ENCODE measurements at regions not wholly inside any gene's neighbourhood (a gene's known extent, or its start where the extent isn't known, plus 50 kb on each side); places are given as distances from the start of the nearest gene placed in this dataset.

DNA sequence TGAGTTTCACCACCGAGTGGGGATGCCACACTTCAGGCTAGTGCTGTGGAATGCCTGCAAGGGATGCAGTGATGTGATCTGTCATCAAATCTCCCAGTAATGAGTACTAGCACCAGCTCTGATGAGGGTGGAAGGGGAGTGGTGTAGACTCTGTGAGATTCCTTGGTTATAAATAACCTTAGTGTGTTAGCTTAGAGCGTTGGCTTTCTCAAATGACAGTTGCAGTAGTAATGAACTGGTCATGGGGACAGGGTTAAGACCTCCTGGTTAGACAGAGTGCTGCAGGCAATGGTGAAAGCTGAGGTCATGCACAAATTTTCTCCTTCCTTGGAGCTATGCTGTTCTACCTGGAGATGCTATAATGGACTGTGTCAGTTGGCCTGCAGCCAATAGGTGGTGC, 1063.4 kb upstream of the CRIM1 start:
- Histone ChIP-seq H3K4me3 (no peak overlapping the region), H3K27me3 (replicated peaks; ENCODE audit: insufficient read depth) (no peaks in the 10 kb centered on the region), H3K4me1 (replicated peaks) (no peaks in the 10 kb centered on the region), H3K27ac (no peak overlapping the region), H3K36me3 (no peaks in the 10 kb centered on the region), H3K9me3 (no peaks in the 10 kb centered on the region)
- DNase-seq (ENCODE audit: low spot score) = no peak
- WGBS = 67% methylated on average over 2 of the region's 2 CpGs
- intact Hi-C loops (cut with DNase I) = no loop called here
- TF ChIP-seq, protein P1, sequence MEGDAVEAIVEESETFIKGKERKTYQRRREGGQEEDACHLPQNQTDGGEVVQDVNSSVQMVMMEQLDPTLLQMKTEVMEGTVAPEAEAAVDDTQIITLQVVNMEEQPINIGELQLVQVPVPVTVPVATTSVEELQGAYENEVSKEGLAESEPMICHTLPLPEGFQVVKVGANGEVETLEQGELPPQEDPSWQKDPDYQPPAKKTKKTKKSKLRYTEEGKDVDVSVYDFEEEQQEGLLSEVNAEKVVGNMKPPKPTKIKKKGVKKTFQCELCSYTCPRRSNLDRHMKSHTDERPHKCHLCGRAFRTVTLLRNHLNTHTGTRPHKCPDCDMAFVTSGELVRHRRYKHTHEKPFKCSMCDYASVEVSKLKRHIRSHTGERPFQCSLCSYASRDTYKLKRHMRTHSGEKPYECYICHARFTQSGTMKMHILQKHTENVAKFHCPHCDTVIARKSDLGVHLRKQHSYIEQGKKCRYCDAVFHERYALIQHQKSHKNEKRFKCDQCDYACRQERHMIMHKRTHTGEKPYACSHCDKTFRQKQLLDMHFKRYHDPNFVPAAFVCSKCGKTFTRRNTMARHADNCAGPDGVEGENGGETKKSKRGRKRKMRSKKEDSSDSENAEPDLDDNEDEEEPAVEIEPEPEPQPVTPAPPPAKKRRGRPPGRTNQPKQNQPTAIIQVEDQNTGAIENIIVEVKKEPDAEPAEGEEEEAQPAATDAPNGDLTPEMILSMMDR (IDR thresholded peaks at IDR 0.05) = no peak
- TF ChIP-seq POLR2AphosphoS5 (IDR thresholded peaks at IDR 0.05) (no peak), POLR2A (IDR thresholded peaks at IDR 0.05) (no peak)

DNA sequence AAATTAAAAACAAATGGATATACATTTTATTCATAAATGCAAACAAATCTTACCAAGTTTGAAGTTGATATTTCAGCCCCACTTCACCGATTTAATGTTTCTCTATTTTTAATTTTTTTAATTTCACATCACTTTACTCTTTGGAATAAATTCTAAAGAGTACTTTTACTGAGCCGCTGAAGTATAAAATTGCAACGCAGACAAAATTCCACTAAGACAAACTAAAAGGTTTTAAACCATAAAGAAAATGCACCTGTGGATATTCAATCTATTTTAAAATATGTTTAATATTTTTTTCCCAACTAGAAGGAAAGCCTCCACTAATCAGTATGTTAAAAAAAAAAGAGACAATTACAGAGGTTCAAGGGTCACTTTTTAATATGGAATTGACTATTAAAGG, 1073.9 kb upstream of the CRIM1 start:
- intact Hi-C loops (cut with DNase I) = no loop called here
- no peak overlapping the region for H3K27ac ChIP-seq
- no peak for DNase-seq (ENCODE audit: low spot score)
- H3K4me3 ChIP-seq = no peak overlapping the region
- no peaks in the 10 kb centered on the region for H3K36me3 ChIP-seq
- TF ChIP-seq, protein P1 (IDR thresholded peaks at IDR 0.05) = no peak
- TF ChIP-seq POLR2AphosphoS5 (IDR thresholded peaks at IDR 0.05) (no peak), POLR2A (IDR thresholded peaks at IDR 0.05) (no peak)
- WGBS = 95% methylated on average over 3 of the region's 3 CpGs
- H3K9me3 ChIP-seq = no peaks in the 10 kb centered on the region
- H3K4me1 ChIP-seq (replicated peaks) = no peaks in the 10 kb centered on the region
- no peaks in the 10 kb centered on the region for H3K27me3 ChIP-seq (replicated peaks; ENCODE audit: insufficient read depth)

DNA sequence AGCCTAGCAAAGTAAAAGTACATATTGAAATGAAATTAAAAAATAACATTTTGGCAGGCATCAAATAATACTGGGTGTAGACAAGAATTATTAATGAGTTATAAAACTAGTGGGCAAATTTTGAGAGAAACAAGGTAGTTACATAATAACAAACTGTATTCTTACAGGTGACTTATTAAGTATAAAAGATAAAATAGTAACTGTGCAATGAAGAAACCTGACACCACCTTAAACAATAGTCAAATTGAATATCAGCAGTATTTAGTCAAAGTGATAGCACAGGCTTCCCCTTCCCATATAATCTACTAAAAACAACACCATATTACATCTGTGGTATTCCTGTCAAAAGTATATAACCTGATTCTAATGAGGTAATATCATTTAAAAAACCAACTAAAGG, 1099.8 kb upstream of the CRIM1 start:
- TF ChIP-seq, protein P1 (IDR thresholded peaks at IDR 0.05) = no peak
- no peak for TF ChIP-seq POLR2A (IDR thresholded peaks at IDR 0.05)
- no peak for TF ChIP-seq POLR2AphosphoS5 (IDR thresholded peaks at IDR 0.05)
- H3K4me3 ChIP-seq = no peak overlapping the region
- no peaks in the 10 kb centered on the region for H3K36me3 ChIP-seq
- intact Hi-C loops (cut with DNase I) = no loop called here
- H3K27ac ChIP-seq = no peak overlapping the region
- no peaks in the 10 kb centered on the region for H3K4me1 ChIP-seq (replicated peaks)
- H3K9me3 ChIP-seq = no peaks in the 10 kb centered on the region
- H3K27me3 ChIP-seq (replicated peaks; ENCODE audit: insufficient read depth) = no peaks in the 10 kb centered on the region
- DNase-seq (ENCODE audit: low spot score) = no peak

DNA sequence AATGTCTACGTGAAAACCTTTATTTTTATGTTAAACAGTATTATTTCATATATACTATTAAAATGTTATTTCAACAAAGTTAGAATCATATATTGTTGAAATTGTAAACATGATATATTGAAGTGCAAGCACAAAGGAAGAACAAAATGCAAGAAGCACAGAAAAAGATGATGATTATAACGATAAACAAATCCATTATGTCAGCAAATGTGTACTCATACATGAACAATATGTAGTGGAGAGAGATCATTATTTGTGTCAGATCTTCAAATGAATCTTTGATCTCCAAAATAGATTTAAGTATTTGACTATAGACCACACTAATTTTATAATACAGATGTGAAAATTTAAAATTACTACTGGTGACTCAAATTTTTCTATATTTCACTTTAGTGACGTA, 1104.4 kb upstream of the CRIM1 start:
- Histone ChIP-seq H3K27ac (no peak overlapping the region), H3K4me1 (replicated peaks) (no peaks in the 10 kb centered on the region), H3K36me3 (no peaks in the 10 kb centered on the region), H3K27me3 (replicated peaks; ENCODE audit: insufficient read depth) (no peaks in the 10 kb centered on the region), H3K4me3 (no peak overlapping the region), H3K9me3 (no peaks in the 10 kb centered on the region)
- no peak for DNase-seq (ENCODE audit: low spot score)
- 81% methylated on average over 3 of the region's 3 CpGs for WGBS
- intact Hi-C loops (cut with DNase I) = no loop called here
- TF ChIP-seq POLR2A (IDR thresholded peaks at IDR 0.05) (no peak), POLR2AphosphoS5 (IDR thresholded peaks at IDR 0.05) (no peak)
- TF ChIP-seq, protein P1 (IDR thresholded peaks at IDR 0.05) = no peak

DNA sequence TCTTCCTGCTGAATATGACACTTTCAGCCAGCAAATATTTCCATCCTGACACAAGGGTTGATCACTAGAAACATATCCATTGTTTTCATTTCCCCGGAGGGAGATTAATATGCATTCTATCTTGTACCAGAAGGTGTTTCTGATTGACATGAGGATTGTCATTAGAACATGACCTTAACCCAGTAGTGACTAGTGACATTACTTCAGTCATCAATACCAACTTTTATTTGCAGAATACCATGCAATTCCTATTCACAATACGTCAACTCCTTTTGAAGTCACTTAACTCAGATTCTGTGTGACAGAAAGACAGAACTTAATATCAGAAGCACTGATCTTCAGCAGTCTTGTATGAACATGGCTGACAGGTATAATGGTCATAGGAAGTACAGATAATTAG, 1108.9 kb upstream of the CRIM1 start:
- intact Hi-C loops (cut with DNase I) = no loop called here
- TF ChIP-seq POLR2AphosphoS5 (IDR thresholded peaks at IDR 0.05) (no peak), POLR2A (IDR thresholded peaks at IDR 0.05) (no peak)
- TF ChIP-seq, protein P1 (IDR thresholded peaks at IDR 0.05) = no peak
- no peak for DNase-seq (ENCODE audit: low spot score)
- 85% methylated on average over 2 of the region's 2 CpGs for whole genome bisulfite sequencing
- no peak overlapping the region for H3K4me3 ChIP-seq
- no peaks in the 10 kb centered on the region for H3K9me3 ChIP-seq
- H3K4me1 ChIP-seq (replicated peaks) = no peaks in the 10 kb centered on the region
- H3K27me3 ChIP-seq (replicated peaks; ENCODE audit: insufficient read depth) = no peaks in the 10 kb centered on the region
- H3K36me3 ChIP-seq = no peaks in the 10 kb centered on the region
- H3K27ac ChIP-seq = no peak overlapping the region

Data from prostate gland (tissue), 2 donors.